Hepatocyte (in vitro differentiated cells): ENCODE measurements at regions not wholly inside any gene's neighbourhood (a gene's known extent, or its start where the extent isn't known, plus 50 kb on each side); places are given as distances from the start of the nearest gene placed in this dataset.
A peak's percentile ranks its signal among the peaks of the same experiment; 100 is the strongest.
"Not testable (repeated sequence)": the region's sequence is repeated elsewhere in the genome, so short reads cannot be mapped to it uniquely, and the experiment has no call there.

ENCODE experiments used
- DNase-seq: peaks from one replicate; pipeline ENCODE4 v3.0.0-alpha.2; 2016; ENCODE audit warnings: low spot score
- H2AFZ ChIP-seq: fragments of 200-600 bp; sonication (generic); 2 replicates; pipeline ENCODE4 v1.6.0; 2016; ENCODE audit warnings: antibody characterized with exemption, mild to moderate bottlenecking
- H3K27ac ChIP-seq: fragments of 200-600 bp; sonication (generic); 2 replicates; pipeline ENCODE4 v1.5.1; 2016; ENCODE audit warnings: mild to moderate bottlenecking
- H3K27me3 ChIP-seq: fragments of 200-600 bp; sonication (generic); 2 replicates; pipeline ENCODE4 v1.6.1; 2016
- H3K36me3 ChIP-seq: fragments of 200-600 bp; sonication (generic); replicated peaks from 2 replicates; pipeline ENCODE4 v1.5.1; 2016; ENCODE audit warnings: low read depth; ENCODE audit not compliant: insufficient read depth
- H3K4me1 ChIP-seq: fragments of 200-600 bp; sonication (generic); 2 replicates; pipeline ENCODE4 v1.5.1; 2016; ENCODE audit warnings: mild to moderate bottlenecking, moderate library complexity; ENCODE audit not compliant: insufficient read depth
- H3K4me2 ChIP-seq: fragments of 200-600 bp; sonication (generic); 2 replicates; pipeline ENCODE4 v1.6.0; 2016
- H3K4me3 ChIP-seq: fragments of 200-600 bp; sonication (generic); 2 replicates; pipeline ENCODE4 v1.5.1; 2016; ENCODE audit warnings: mild to moderate bottlenecking
- H3K79me2 ChIP-seq: fragments of 200-600 bp; sonication (generic); 2 replicates; pipeline ENCODE4 v1.6.0; 2017; ENCODE audit warnings: mild to moderate bottlenecking
- H3K9me2 ChIP-seq: fragments of 200-600 bp; sonication (generic); replicated peaks from 2 replicates; pipeline ENCODE4 v1.6.0; 2017; ENCODE audit warnings: mild to moderate bottlenecking; ENCODE audit not compliant: insufficient read depth
- H3K9me3 ChIP-seq: fragments of 200-600 bp; sonication (generic); 2 replicates; pipeline ENCODE4 v1.5.1; 2016; ENCODE audit warnings: low read depth, mild to moderate bottlenecking
- H4K20me1 ChIP-seq: fragments of 200-600 bp; sonication (generic); 2 replicates; pipeline ENCODE4 v1.6.0; 2016; ENCODE audit warnings: mild to moderate bottlenecking; ENCODE audit not compliant: insufficient read depth, poor library complexity, severe bottlenecking
- CTCF ChIP-seq: fragments of 200-600 bp; sonication (generic); IDR thresholded peaks from 2 replicates; pipeline ENCODE4 v1.5.1; 2016; ENCODE audit warnings: antibody characterized with exemption, mild to moderate bottlenecking; ENCODE audit not compliant: poor library complexity
- EZH2 ChIP-seq: fragments of 200-600 bp; sonication (generic); IDR thresholded peaks from 2 replicates; pipeline ENCODE4 v1.6.1; 2016; ENCODE audit warnings: antibody characterized with exemption, mild to moderate bottlenecking, borderline replicate concordance
- EZH2phosphoT487 ChIP-seq: fragments of 200-600 bp; sonication (generic); IDR thresholded peaks from one replicate; pipeline ENCODE4 v1.6.1; 2018; ENCODE audit warnings: antibody characterized with exemption, mild to moderate bottlenecking, low read depth, moderate library complexity; ENCODE audit not compliant: unreplicated experiment, severe bottlenecking
- WGBS: methylation state at CpG from one replicate; pipeline ENCODE4 v1.1.6; 2016; ENCODE audit warnings: low lambda C conversion rate; ENCODE audit errors: missing lambda C conversion rate; 5-methylcytosine and 5-hydroxymethylcytosine counted together

GRCh38 chr18:2164644-2165550 lies 406.4 kb downstream of the METTL4 start:
- no peaks in the 10 kb centered on the region for H3K9me2 ChIP-seq
- H3K79me2 ChIP-seq, result no peaks in the 10 kb centered on the region
- no peak overlapping the region for H3K4me2 ChIP-seq
- H3K27me3 ChIP-seq, result no peaks in the 10 kb centered on the region
- no peak overlapping the region for H2AFZ ChIP-seq
- no peaks in the 10 kb centered on the region for H3K36me3 ChIP-seq
- 70% methylated on average over 7 of the region's 7 CpGs for WGBS
- TF ChIP-seq CTCF (no peak), EZH2 (no peak), EZH2phosphoT487 (no peak)
- H3K4me1 ChIP-seq, result no peaks in the 10 kb centered on the region
- H3K9me3 ChIP-seq, result no peaks in the 10 kb centered on the region
- no peak for DNase-seq
- H3K4me3 ChIP-seq, result no peak overlapping the region
- H4K20me1 ChIP-seq, result no peaks in the 10 kb centered on the region
- H3K27ac ChIP-seq, result no peak overlapping the region

GRCh38 chr18:2166876-2167275 lies 404.4 kb downstream of the METTL4 start:
- WGBS, result 82% methylated on average over 9 of the region's 9 CpGs
- not testable (repeated sequence) for H3K4me3 ChIP-seq, H3K9me3 ChIP-seq, H3K27ac ChIP-seq, H3K36me3 ChIP-seq, DNase-seq, H3K9me2 ChIP-seq, H3K4me1 ChIP-seq, H4K20me1 ChIP-seq, H3K4me2 ChIP-seq, H3K27me3 ChIP-seq, H3K79me2 ChIP-seq, H2AFZ ChIP-seq

GRCh38 chr18:2168022-2168421 lies 403.3 kb downstream of the METTL4 start:
- 64% methylated on average over 5 of the region's 5 CpGs for WGBS
- peak overlapping the region; percentile 50 for H3K27ac ChIP-seq
- H3K4me2 ChIP-seq, result no peak overlapping the region
- H3K27me3 ChIP-seq, result no peaks in the 10 kb centered on the region
- no peak overlapping the region for H2AFZ ChIP-seq
- H3K9me3 ChIP-seq, result no peaks in the 10 kb centered on the region
- H3K4me3 ChIP-seq, result no peak overlapping the region
- TF ChIP-seq EZH2phosphoT487 (no peak), CTCF (no peak), EZH2 (no peak)
- H3K4me1 ChIP-seq, result peaks cover 7% of the 10 kb centered on the region
- no peaks in the 10 kb centered on the region for H3K9me2 ChIP-seq
- H3K36me3 ChIP-seq, result no peaks in the 10 kb centered on the region
- H3K79me2 ChIP-seq, result no peaks in the 10 kb centered on the region
- no peaks in the 10 kb centered on the region for H4K20me1 ChIP-seq
- no peak for DNase-seq

GRCh38 chr18:2169656-2170055 lies 401.6 kb downstream of the METTL4 start:
- Histone ChIP-seq H3K4me2 (no peak overlapping the region), H3K27me3 (no peaks in the 10 kb centered on the region)
- DNase-seq, result peak; percentile 13

More at GRCh38 chr18:2169656-2170055, 401.6 kb downstream of the METTL4 start:
- no peaks in the 10 kb centered on the region for H3K9me3 ChIP-seq
- no peaks in the 10 kb centered on the region for H3K36me3 ChIP-seq
- H3K27ac ChIP-seq, result no peak overlapping the region
- no peaks in the 10 kb centered on the region for H4K20me1 ChIP-seq
- H3K9me2 ChIP-seq, result no peaks in the 10 kb centered on the region
- H2AFZ ChIP-seq, result no peak overlapping the region
- H3K79me2 ChIP-seq, result no peaks in the 10 kb centered on the region
- H3K4me3 ChIP-seq, result no peak overlapping the region
- TF ChIP-seq CTCF (no peak), EZH2phosphoT487 (no peak), EZH2 (no peak)
- H3K4me1 ChIP-seq, result peaks cover 14% of the 10 kb centered on the region
